Gastroesophageal sphincter (tissue), 3 donors: ENCODE measurements at regions not wholly inside any gene's neighbourhood (a gene's known extent, or its start where the extent isn't known, plus 50 kb on each side); places are given as distances from the start of the nearest gene placed in this dataset.

Experiments
- CTCF ChIP-seq, 4 experiments: fragments of 200-600 bp in 2 of 4; fragments of 450-650 bp in 2 of 4; sonication (generic) in 1 of 4; IDR thresholded peaks; one replicate each; pipeline ENCODE4 v1.5.1; 2017 to 2019; ENCODE audit warnings: antibody characterized with exemption in 4 of 4, mild to moderate bottlenecking in 2 of 4, moderate library complexity in 2 of 4
- POLR2AphosphoS5 ChIP-seq: sonication (generic); formaldehyde crosslinking; IDR thresholded peaks from one replicate; pipeline ENCODE4 v1.6.1; 2017; ENCODE audit warnings: antibody characterized with exemption

- TF ChIP-seq CTCF (IDR thresholded peaks at IDR 0.05) (no peak), POLR2AphosphoS5 (no peak)
Measured at GRCh38 chr2:217167531-217167930, 307.7 kb upstream of the TNP1 start.
